HG02885 (cell line): ENCODE measurements at regions not wholly inside any gene's neighbourhood (a gene's known extent, or its start where the extent isn't known, plus 50 kb on each side); places are given as distances from the start of the nearest gene placed in this dataset.
"Not testable (repeated sequence)": the region's sequence is repeated elsewhere in the genome, so short reads cannot be mapped to it uniquely, and the experiment has no call there.

ENCODE experiments used
- ATAC-seq: cut with Tn5 transposase; IDR thresholded peaks from one replicate; pipeline ENCODE4 v1.9.1; 2021; ENCODE audit warnings: mild to moderate bottlenecking; ENCODE audit not compliant: unreplicated experiment, poor library complexity

- ATAC-seq = no peak
These were observed 458.6 kb upstream of the ATXN8OS start for GRCh38 chr13:69649063-69649392.

DNA sequence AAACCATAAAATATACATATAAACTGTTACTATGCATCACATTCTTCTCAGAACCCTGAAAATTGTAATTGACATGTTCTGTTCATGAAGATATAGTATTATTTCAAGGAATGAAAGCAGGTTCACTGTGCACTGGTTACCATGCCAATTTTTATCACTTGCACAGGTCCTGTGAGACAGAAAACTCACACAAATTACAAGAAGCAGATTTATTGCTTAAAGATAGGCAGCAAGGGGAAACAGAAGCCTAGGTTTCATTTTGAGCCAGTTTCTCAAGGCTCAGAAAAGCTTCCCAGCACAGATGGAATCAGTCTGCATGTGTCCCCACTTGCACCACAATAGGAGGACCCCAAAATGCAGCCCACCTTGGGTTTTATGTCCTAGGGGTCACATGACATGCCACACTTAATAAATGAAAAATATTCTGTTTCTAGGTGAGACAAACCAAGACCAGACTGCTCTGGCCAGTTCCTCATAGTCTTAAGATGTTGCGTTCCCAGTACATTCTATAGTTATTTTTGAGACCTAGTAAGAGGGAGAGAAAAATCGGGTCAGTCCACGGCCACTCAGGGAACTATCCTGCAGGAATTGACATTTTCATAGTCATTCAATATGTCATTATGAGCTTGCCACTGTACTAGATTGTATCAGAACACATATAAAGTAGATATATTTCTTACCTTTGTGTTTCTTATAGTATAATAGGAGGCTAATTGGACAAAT is 459.1 kb upstream of the ATXN8OS start:
- no peak for ATAC-seq

DNA sequence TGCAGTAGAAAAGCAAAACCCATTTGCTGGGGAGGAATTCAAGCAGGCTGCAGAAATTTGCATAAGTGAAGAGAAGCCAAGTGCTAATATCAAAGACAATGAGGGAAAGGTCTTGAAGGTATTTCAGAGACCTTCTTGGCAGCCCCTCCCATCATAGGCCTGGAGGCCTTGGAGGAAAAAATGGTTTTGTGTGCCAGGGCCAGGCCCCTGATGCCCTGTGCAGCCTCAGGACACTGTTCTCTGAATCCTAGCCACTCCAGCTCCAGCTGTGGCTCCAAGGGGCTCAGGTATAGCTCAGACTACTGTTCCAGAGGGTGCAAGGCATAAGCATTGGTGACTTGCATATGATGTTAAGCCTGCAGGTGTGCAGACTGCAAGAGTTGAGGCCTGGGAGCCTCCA is 463.2 kb upstream of the ATXN8OS start:
- ATAC-seq = no peak

DNA sequence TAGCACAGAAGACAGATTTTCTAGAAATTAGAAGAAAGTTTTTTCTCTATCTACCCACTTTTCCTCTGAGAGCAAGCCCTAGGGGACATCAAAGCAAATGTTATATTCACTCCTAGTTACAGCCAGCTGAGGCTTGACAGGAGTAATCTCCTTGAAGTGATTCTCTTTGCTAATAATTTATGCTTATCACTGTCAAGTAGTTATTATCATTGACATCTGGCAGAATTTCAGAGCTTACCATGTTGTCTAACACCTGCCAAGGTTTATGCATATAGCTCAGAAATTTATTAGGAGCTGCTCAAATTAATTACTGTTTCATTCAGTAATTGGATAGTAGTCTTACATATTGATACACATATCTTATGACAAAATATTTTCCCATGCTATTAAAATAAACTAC is 465.9 kb upstream of the ATXN8OS start:
- ATAC-seq = no peak

DNA sequence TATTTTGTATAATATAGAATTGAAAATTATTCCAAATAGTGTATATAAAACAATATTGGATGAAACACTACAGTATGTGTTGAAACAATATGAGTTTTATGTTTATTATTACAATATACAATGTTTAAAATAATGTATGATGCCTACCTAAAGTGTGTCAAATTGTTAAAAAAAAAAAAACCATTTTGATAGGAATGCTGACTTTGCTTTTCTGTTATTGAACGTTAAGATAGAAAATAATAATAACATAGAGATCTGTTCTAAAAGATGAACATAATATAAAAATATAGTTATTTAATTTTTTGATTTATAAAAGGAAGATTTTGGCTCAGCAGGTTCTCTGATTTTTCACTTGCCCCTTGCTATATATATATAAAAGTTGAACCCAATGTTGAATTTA is 474.6 kb upstream of the ATXN8OS start:
- no peak for ATAC-seq

- no peak for ATAC-seq
These were observed 483.7 kb upstream of the ATXN8OS start for GRCh38 chr13:69623973-69624372.

- ATAC-seq = no peak
These were observed 488.0 kb upstream of the ATXN8OS start for GRCh38 chr13:69619651-69620050.

GRCh38 chr13:69618838-69619237 is 488.8 kb upstream of the ATXN8OS start:
- ATAC-seq = no peak

DNA sequence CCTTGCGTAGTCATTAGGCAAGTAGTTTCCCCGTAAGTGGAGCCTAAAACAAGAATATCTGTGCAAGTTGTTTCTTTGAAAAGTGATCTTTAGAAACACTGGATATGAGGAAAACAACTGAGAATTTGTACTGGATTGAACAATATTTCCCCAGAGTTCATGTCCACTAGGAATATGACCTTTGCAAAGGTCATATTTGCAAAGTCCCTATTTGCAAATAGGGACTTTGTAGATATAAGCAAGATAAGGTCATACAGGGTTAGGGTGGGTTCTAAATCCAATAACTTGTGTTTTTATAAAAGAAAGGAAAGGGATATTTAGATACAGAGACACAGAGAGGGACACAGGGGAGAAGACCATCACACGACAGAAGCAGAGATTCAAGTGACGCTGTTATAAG is 489.2 kb upstream of the ATXN8OS start:
- no peak for ATAC-seq

DNA sequence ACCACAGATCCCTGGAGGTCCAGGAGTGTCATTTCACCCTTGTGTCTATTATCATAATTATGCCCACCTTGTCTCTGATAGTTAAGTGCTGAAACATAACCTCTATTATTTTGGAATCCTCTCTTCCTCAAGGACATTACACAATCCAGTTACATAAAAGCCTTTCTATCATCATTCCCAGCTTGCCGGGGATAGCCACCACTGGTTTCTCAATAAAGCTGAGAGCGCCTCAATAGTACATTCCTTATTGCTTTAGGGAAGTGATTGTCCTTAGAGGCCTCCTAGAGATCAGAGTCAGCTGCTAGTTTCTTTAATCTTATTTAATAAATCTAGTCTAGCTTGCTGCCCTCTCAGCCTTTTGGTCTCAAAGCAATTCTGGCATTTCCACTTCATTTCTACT is 490.0 kb upstream of the ATXN8OS start:
- ATAC-seq = no peak

- ATAC-seq = no peak
These were observed 491.2 kb upstream of the ATXN8OS start for GRCh38 chr13:69616396-69616795.

DNA sequence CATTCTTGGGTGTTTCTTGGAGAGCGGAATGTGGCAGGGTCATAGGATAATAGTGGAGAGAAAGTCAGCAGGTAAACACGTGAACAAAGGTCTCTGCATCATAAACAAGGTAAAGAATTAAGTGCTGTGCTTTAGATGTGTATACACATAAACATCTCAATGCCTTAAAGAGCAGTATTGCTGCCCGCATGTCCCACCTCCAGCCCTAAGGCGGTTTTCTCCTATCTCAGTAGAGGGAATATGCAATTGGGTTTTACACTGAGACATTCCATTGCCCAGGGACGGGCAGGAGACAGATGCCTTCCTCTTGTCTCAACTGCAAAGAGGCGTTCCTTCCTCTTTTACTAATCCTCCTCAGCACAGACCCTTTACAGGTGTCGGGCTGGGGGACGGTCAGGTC is 492.6 kb upstream of the ATXN8OS start:
- ATAC-seq = not testable (repeated sequence)

GRCh38 chr13:69604698-69605097 is 502.9 kb upstream of the ATXN8OS start:
- ATAC-seq = no peak

- ATAC-seq = no peak
These were observed 504.3 kb upstream of the ATXN8OS start for GRCh38 chr13:69603144-69603853.

DNA sequence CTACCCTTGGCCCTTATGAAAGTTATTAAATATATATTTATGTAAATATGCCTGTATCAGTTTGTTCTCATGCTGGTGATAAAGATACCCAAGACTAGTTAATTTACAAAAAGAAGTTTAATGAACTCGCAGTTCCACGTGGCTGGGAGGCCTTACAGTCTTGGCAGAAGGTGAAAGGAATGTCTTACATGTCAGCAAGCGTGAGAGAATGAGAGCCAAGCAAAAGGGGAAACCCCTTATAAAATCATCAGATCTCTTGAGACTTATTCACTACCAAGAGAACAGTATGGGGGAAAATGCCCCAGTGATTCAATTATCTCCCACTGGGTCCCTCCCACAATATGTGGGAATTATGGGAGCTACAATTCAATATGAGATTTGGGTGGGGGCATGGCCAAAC is 506.0 kb upstream of the ATXN8OS start:
- no peak for ATAC-seq

DNA sequence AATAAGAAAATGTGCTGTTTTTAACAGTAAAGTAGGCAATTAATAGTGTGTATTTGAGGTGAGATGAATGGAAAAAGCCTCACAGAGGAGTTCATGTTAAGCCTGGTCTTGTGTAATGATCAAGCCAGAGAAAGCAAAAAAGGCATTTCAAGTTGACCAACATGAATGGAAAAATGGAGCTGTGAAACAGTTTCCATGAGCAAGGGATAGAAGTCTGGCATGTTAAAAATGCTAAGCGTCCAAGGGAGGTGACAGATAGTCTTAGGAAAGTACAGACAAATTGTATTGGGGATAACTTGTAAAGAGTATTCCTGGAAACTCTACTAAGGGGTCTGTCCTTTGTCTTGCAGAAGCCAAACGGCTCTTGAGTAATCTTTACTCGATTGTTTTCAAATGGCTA is 506.8 kb upstream of the ATXN8OS start:
- no peak for ATAC-seq

- ATAC-seq = no peak
These were observed 510.5 kb upstream of the ATXN8OS start for GRCh38 chr13:69597088-69597487.

DNA sequence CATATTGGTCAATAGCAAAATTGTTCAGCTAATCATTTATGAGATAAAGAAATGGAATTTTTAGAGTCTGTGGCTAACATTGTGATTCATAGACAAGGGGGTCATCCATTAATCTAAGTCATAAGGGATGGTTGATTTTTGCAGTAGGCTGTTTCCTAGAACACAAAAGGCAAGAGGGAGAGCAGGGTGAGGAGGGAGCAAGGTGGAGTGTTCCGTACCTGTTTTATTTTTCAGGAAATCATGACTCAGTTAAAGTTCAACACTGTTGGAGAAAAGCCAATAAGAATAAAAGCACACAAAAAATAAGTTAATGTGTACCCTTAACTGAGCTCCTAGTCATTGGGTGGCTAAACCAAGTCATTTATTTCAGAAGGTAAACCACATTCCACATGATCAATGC is 512.4 kb upstream of the ATXN8OS start:
- ATAC-seq = no peak

GRCh38 chr13:69591437-69591836 is 516.2 kb upstream of the ATXN8OS start:
- no peak for ATAC-seq

- ATAC-seq = no peak
These were observed 517.9 kb upstream of the ATXN8OS start for GRCh38 chr13:69589531-69590235.

DNA sequence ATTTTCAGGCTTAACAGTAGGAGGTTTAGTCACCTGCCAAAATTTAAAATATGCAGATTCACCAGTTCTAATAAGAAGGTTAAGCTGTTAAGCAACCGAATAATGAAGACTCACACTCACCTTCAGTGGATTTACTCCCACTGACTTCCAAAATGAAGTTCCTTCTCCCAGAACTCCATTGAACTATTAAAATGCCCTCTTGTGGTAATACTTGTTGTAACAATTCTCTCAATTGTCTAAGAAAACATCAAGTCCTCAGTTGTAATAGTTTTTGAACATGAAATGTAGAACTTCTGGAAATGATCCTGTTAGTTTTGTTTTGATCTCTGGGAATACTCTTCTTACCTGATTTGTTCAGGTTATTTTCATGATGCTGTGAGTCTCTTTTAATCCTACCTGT is 522.0 kb upstream of the ATXN8OS start:
- ATAC-seq = no peak

DNA sequence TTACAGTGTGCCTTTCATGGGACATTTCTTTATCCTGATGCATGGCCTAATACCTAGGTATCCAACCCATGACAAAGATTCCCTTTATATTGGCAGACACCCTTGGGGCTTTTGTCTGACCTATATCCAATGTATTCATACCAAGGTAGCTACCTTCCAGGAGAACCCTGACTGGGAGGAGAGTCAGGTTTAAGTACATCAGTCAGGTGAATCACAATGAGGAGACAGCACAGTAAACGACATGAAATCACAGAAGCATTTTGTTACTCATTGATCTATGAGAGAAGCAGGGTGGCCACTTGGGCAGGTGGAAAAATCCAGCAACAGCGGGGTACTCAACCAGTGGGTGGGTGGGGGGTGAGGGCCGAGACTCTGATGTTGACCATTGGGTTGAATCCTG is 527.4 kb upstream of the ATXN8OS start:
- ATAC-seq = no peak
